CD4-positive, alpha-beta memory T cell (primary cell): ENCODE measurements at regions not wholly inside any gene's neighbourhood (a gene's known extent, or its start where the extent isn't known, plus 50 kb on each side); places are given as distances from the start of the nearest gene placed in this dataset.

ENCODE experiments used
- CTCF ChIA-PET: fragments of 350-600 bp; sonication (Branson Sonifier 250); formaldehyde crosslinking; loops from one replicate; lab custom pipeline; 2021; ENCODE audit warnings: inconsistent platforms; ENCODE audit not compliant: partially characterized antibody; lab: Charles Lee
- POLR2A ChIA-PET: fragments of 350-600 bp; sonication (Branson Sonifier 250); formaldehyde crosslinking; loops from one replicate; lab custom pipeline; 2021; ENCODE audit not compliant: partially characterized antibody; lab: Charles Lee
- DNase-seq, 5 donors: peaks; one replicate each; pipeline versions ENCODE4 v3.0.0 to v3.0.0-alpha.2; 2020 to 2022; ENCODE audit warnings: mixed read lengths in 1 of 5
- H3K27ac ChIP-seq: one replicate; pipeline ENCODE4 v1.7.0; 2013; ENCODE audit warnings: low read depth, low read length
- H3K27me3 ChIP-seq: 2 replicates; pipeline ENCODE4 v1.7.0; 2013; ENCODE audit warnings: mild to moderate bottlenecking, low read length, moderate library complexity; ENCODE audit not compliant: insufficient read depth
- H3K36me3 ChIP-seq: 2 replicates; pipeline ENCODE4 v1.7.0; 2013; ENCODE audit warnings: mild to moderate bottlenecking, low read length, moderate library complexity; ENCODE audit not compliant: insufficient read depth
- H3K4me1 ChIP-seq: 2 replicates; pipeline ENCODE4 v1.7.0; 2013; ENCODE audit warnings: mild to moderate bottlenecking, low read length, moderate library complexity; ENCODE audit not compliant: insufficient read depth
- H3K4me3 ChIP-seq, 2 donors: one replicate each; pipeline ENCODE4 v1.7.0; 2013; ENCODE audit warnings: low read length in 2 of 2, mild to moderate bottlenecking in 1 of 2
- H3K9me3 ChIP-seq, 2 donors: one replicate each; pipeline ENCODE4 v1.7.0; 2013; ENCODE audit warnings: low read length in 2 of 2, control low read depth in 1 of 2; ENCODE audit not compliant: control insufficient read depth in 1 of 2
- H3K27ac Mint-ChIP-seq, 7 donors: one replicate each; pipeline ENCODE4 v1.8.0; 2020 to 2021; ENCODE audit warnings: mixed read lengths in 7 of 7, mild to moderate bottlenecking in 6 of 7, inconsistent platforms in 3 of 7, moderate library complexity in 3 of 7
- H3K27me3 Mint-ChIP-seq, 2 donors: one replicate each; pipeline ENCODE4 v1.8.0; 2020 to 2021; ENCODE audit warnings: mixed read lengths in 2 of 2
- H3K36me3 Mint-ChIP-seq, 2 donors: one replicate each; pipeline ENCODE4 v1.8.0; 2020 to 2021; ENCODE audit warnings: mixed read lengths in 2 of 2, inconsistent platforms in 1 of 2, mild to moderate bottlenecking in 1 of 2
- H3K4me1 Mint-ChIP-seq, 4 donors: one replicate each; pipeline ENCODE4 v1.8.0; 2020 to 2021; ENCODE audit warnings: mixed read lengths in 4 of 4, mild to moderate bottlenecking in 1 of 4
- H3K4me3 Mint-ChIP-seq, 8 donors: one replicate each; pipeline ENCODE4 v1.8.0; 2020 to 2021; ENCODE audit warnings: mixed read lengths in 8 of 8, mild to moderate bottlenecking in 7 of 8, moderate library complexity in 6 of 8, inconsistent platforms in 3 of 8
- H3K9me3 Mint-ChIP-seq, 8 donors: one replicate each; pipeline ENCODE4 v1.8.0; 2020 to 2021; ENCODE audit warnings: mixed read lengths in 8 of 8, mild to moderate bottlenecking in 5 of 8, inconsistent platforms in 3 of 8, moderate library complexity in 1 of 8
- intact Hi-C: fragments of 100-400 bp; cut with micrococcal nuclease; formaldehyde crosslinking; loops from one replicate; pipeline ENCODE4 v1.15.1; 2023

- CTCF ChIA-PET: no interaction called here
- Histone ChIP-seq H3K36me3 (no peaks in the 10 kb centered on the region), H3K27ac (no peak overlapping the region), H3K4me3 (no peak overlapping the region), H3K4me1 (no peaks in the 10 kb centered on the region), H3K27me3 (no peaks in the 10 kb centered on the region), H3K9me3 (no peaks in the 10 kb centered on the region)
- H3K27ac Mint-ChIP-seq: peak overlapping the region in 1 of 7 donors; percentile 5
- DNase-seq: no peak
- POLR2A ChIA-PET: no interaction called here
- H3K4me1 Mint-ChIP-seq: no peaks in the 10 kb centered on the region
- H3K4me3 Mint-ChIP-seq: no peak overlapping the region
- intact Hi-C loops: no loop called here
- peaks cover 0 to 16% (median 5%) of the 10 kb centered on the region in 8 donors for H3K9me3 Mint-ChIP-seq
- peaks cover 4% of the 10 kb centered on the region in 2 donors for H3K27me3 Mint-ChIP-seq
- no peaks in the 10 kb centered on the region for H3K36me3 Mint-ChIP-seq
Observed at GRCh38 chr5:155679530-155679929, 647.4 kb upstream of the SGCD start.

GRCh38 chr5:155684417-155684816 is 642.5 kb upstream of the SGCD start:
- Mint-ChIP-seq H3K9me3 (peaks cover 0 to 15% (median 5%) of the 10 kb centered on the region in 8 donors), H3K27me3 (peaks cover 6 to 7% of the 10 kb centered on the region in 2 donors), H3K27ac (no peak overlapping the region), H3K4me1 (no peaks in the 10 kb centered on the region), H3K36me3 (no peaks in the 10 kb centered on the region), H3K4me3 (no peak overlapping the region)
- H3K4me1 ChIP-seq: no peaks in the 10 kb centered on the region
- CTCF ChIA-PET: no interaction called here
- intact Hi-C loops: no loop called here
- DNase-seq: no peak
- H3K36me3 ChIP-seq: no peaks in the 10 kb centered on the region
- H3K9me3 ChIP-seq: no peaks in the 10 kb centered on the region
- H3K27ac ChIP-seq: no peak overlapping the region
- no peaks in the 10 kb centered on the region for H3K27me3 ChIP-seq
- H3K4me3 ChIP-seq: no peak overlapping the region
- POLR2A ChIA-PET: no interaction called here

- Mint-ChIP-seq H3K9me3 (peaks cover 0 to 12% (median 3%) of the 10 kb centered on the region in 8 donors), H3K27ac (no peak overlapping the region), H3K27me3 (peaks cover 6 to 7% of the 10 kb centered on the region in 2 donors), H3K4me1 (no peaks in the 10 kb centered on the region), H3K36me3 (no peaks in the 10 kb centered on the region), H3K4me3 (no peak overlapping the region)
- Histone ChIP-seq H3K9me3 (no peaks in the 10 kb centered on the region), H3K4me1 (no peaks in the 10 kb centered on the region), H3K27ac (no peak overlapping the region), H3K27me3 (no peaks in the 10 kb centered on the region), H3K36me3 (no peaks in the 10 kb centered on the region), H3K4me3 (no peak overlapping the region)
- intact Hi-C loops: no loop called here
- POLR2A ChIA-PET: no interaction called here
- DNase-seq: no peak
- CTCF ChIA-PET: no interaction called here
Observed at GRCh38 chr5:155686131-155686530, 640.8 kb upstream of the SGCD start.

- no peaks in the 10 kb centered on the region for H3K36me3 Mint-ChIP-seq
- no peak overlapping the region for H3K4me3 Mint-ChIP-seq
- peaks cover 0 to 3% (median 0%) of the 10 kb centered on the region in 8 donors for H3K9me3 Mint-ChIP-seq
- POLR2A ChIA-PET: no interaction called here
- Histone ChIP-seq H3K4me1 (no peaks in the 10 kb centered on the region), H3K27ac (no peak overlapping the region), H3K4me3 (no peak overlapping the region), H3K9me3 (no peaks in the 10 kb centered on the region), H3K36me3 (no peaks in the 10 kb centered on the region), H3K27me3 (no peaks in the 10 kb centered on the region)
- CTCF ChIA-PET: no interaction called here
- H3K27me3 Mint-ChIP-seq: peaks cover 2 to 3% of the 10 kb centered on the region in 2 donors
- H3K4me1 Mint-ChIP-seq: no peaks in the 10 kb centered on the region
- no peak overlapping the region for H3K27ac Mint-ChIP-seq
- intact Hi-C loops: no loop called here
- no peak for DNase-seq
Observed at GRCh38 chr5:155689406-155689805, 637.6 kb upstream of the SGCD start.

- H3K4me3 Mint-ChIP-seq: no peak overlapping the region
- intact Hi-C loops: no loop called here
- no peak overlapping the region for H3K4me3 ChIP-seq
- no peaks in the 10 kb centered on the region for H3K36me3 ChIP-seq
- H3K36me3 Mint-ChIP-seq: no peaks in the 10 kb centered on the region
- no peak overlapping the region for H3K27ac ChIP-seq
- CTCF ChIA-PET: no interaction called here
- peaks cover 0 to 2% (median 0%) of the 10 kb centered on the region in 8 donors for H3K9me3 Mint-ChIP-seq
- no peaks in the 10 kb centered on the region for H3K4me1 Mint-ChIP-seq
- no peak overlapping the region for H3K27ac Mint-ChIP-seq
- H3K27me3 ChIP-seq: no peaks in the 10 kb centered on the region
- H3K27me3 Mint-ChIP-seq: no peaks in the 10 kb centered on the region
- POLR2A ChIA-PET: no interaction called here
- no peak for DNase-seq
- no peaks in the 10 kb centered on the region for H3K9me3 ChIP-seq
- H3K4me1 ChIP-seq: no peaks in the 10 kb centered on the region
Observed at GRCh38 chr5:155696362-155696761, 630.6 kb upstream of the SGCD start.

GRCh38 chr5:155697236-155697635 is 629.7 kb upstream of the SGCD start:
- no peak overlapping the region for H3K27ac Mint-ChIP-seq
- DNase-seq: no peak
- intact Hi-C loops: no loop called here
- no peaks in the 10 kb centered on the region for H3K27me3 ChIP-seq
- no peak overlapping the region for H3K4me3 ChIP-seq
- no peaks in the 10 kb centered on the region for H3K27me3 Mint-ChIP-seq
- H3K36me3 ChIP-seq: no peaks in the 10 kb centered on the region
- no peak overlapping the region for H3K27ac ChIP-seq
- POLR2A ChIA-PET: no interaction called here
- no peaks in the 10 kb centered on the region for H3K4me1 ChIP-seq
- H3K4me1 Mint-ChIP-seq: no peaks in the 10 kb centered on the region
- no peaks in the 10 kb centered on the region for H3K9me3 ChIP-seq
- CTCF ChIA-PET: no interaction called here
- H3K4me3 Mint-ChIP-seq: no peak overlapping the region
- H3K36me3 Mint-ChIP-seq: no peaks in the 10 kb centered on the region
- peaks cover 0 to 2% (median 0%) of the 10 kb centered on the region in 8 donors for H3K9me3 Mint-ChIP-seq

- H3K4me1 Mint-ChIP-seq: no peaks in the 10 kb centered on the region
- no peak overlapping the region for H3K27ac Mint-ChIP-seq
- H3K9me3 ChIP-seq: no peaks in the 10 kb centered on the region
- no peaks in the 10 kb centered on the region for H3K27me3 Mint-ChIP-seq
- H3K4me3 ChIP-seq: no peak overlapping the region
- no peak overlapping the region for H3K27ac ChIP-seq
- no peak for DNase-seq
- ChIA-PET CTCF (interaction anchor here (1.4 kb wide), 1 partner anchor 1433 kb away, joined by 5 read pairs; no protein-coding TSS in a partner anchor), POLR2A (no interaction called here)
- intact Hi-C loops: no loop called here
- no peak overlapping the region for H3K4me3 Mint-ChIP-seq
- no peaks in the 10 kb centered on the region for H3K36me3 ChIP-seq
- no peaks in the 10 kb centered on the region for H3K36me3 Mint-ChIP-seq
- no peaks in the 10 kb centered on the region for H3K4me1 ChIP-seq
- H3K27me3 ChIP-seq: no peaks in the 10 kb centered on the region
- peaks cover 0 to 2% (median 0%) of the 10 kb centered on the region in 8 donors for H3K9me3 Mint-ChIP-seq
Observed at GRCh38 chr5:155699385-155699784, 627.6 kb upstream of the SGCD start.

- peaks cover 0 to 2% (median 0%) of the 10 kb centered on the region in 8 donors for H3K9me3 Mint-ChIP-seq
- H3K9me3 ChIP-seq: no peaks in the 10 kb centered on the region
- no peak overlapping the region for H3K4me3 ChIP-seq
- ChIA-PET POLR2A (no interaction called here), CTCF (interaction anchor here (1.4 kb wide), 1 partner anchor 1432 kb away, joined by 5 read pairs; no protein-coding TSS in a partner anchor)
- DNase-seq: peak in 1 of 5 donors; percentile 5
- no peaks in the 10 kb centered on the region for H3K27me3 Mint-ChIP-seq
- intact Hi-C loops: loop anchor here (5.0 kb wide), 1 partner anchor 1432 kb away; no protein-coding TSS in a partner anchor
- H3K27ac Mint-ChIP-seq: no peak overlapping the region
- no peaks in the 10 kb centered on the region for H3K4me1 Mint-ChIP-seq
- H3K36me3 Mint-ChIP-seq: no peaks in the 10 kb centered on the region
- no peak overlapping the region for H3K4me3 Mint-ChIP-seq
- no peaks in the 10 kb centered on the region for H3K4me1 ChIP-seq
- no peak overlapping the region for H3K27ac ChIP-seq
- no peaks in the 10 kb centered on the region for H3K36me3 ChIP-seq
- no peaks in the 10 kb centered on the region for H3K27me3 ChIP-seq
Observed at GRCh38 chr5:155700333-155700732, 626.6 kb upstream of the SGCD start.
